SK-N-SH treated with all-trans-retinoic acid at 6 μM for 48 hours (cell line): ENCODE measurements at regions not wholly inside any gene's neighbourhood (a gene's known extent, or its start where the extent isn't known, plus 50 kb on each side); places are given as distances from the start of the nearest gene placed in this dataset.

Experiments used
- ATAC-seq: fragments of 200-7000 bp; cut with Tn5 transposase; 3 replicates; pipeline ENCODE4 v1.9.1; 2020; ENCODE audit warnings: mild to moderate bottlenecking, moderate library complexity
- ARNTL ChIP-seq: fragments of 450-650 bp; formaldehyde crosslinking; IDR thresholded peaks from 2 replicates; pipeline ENCODE4 v1.5.0; 2020; ENCODE audit warnings: low read depth, mild to moderate bottlenecking, moderate library complexity, borderline replicate concordance
- BACH2 ChIP-seq: fragments of 250-450 bp; sonication (Bioruptor Pico); IDR thresholded peaks from 2 replicates; pipeline ENCODE4 v1.9.0; 2021; ENCODE audit warnings: mild to moderate bottlenecking, borderline replicate concordance
- CSDC2 ChIP-seq: fragments of 250-450 bp; sonication (Bioruptor Pico); IDR thresholded peaks from 2 replicates; pipeline ENCODE4 v1.5.0; 2020; ENCODE audit warnings: mild to moderate bottlenecking, moderate library complexity
- ESRRG ChIP-seq: fragments of 250-450 bp; sonication (Bioruptor Pico); IDR thresholded peaks from 2 replicates; pipeline ENCODE4 v1.6.1; 2021; ENCODE audit warnings: mild to moderate bottlenecking
- GLIS3 ChIP-seq: fragments of 250-450 bp; sonication (Bioruptor Pico); IDR thresholded peaks from 2 replicates; pipeline ENCODE4 v1.5.0; 2020; ENCODE audit warnings: mild to moderate bottlenecking, moderate library complexity
- ISL1 ChIP-seq: fragments of 250-450 bp; sonication (Bioruptor Pico); IDR thresholded peaks from 2 replicates; pipeline ENCODE4 v2.1.2; 2022; ENCODE audit warnings: mild to moderate bottlenecking, moderate library complexity
- OSR1 ChIP-seq: fragments of 250-450 bp; sonication (Bioruptor Pico); IDR thresholded peaks from 2 replicates; pipeline ENCODE4 v1.8.0; 2022; ENCODE audit warnings: moderate library complexity, mild to moderate bottlenecking, inconsistent platforms
- RARB ChIP-seq: fragments of 250-450 bp; sonication (Bioruptor Pico); IDR thresholded peaks from 2 replicates; pipeline ENCODE4 v1.8.0; 2021; ENCODE audit warnings: mild to moderate bottlenecking, moderate library complexity
- TCF4 ChIP-seq: fragments of 250-450 bp; sonication (Bioruptor Pico); IDR thresholded peaks from 2 replicates; pipeline ENCODE4 v1.8.0; 2021; ENCODE audit warnings: mild to moderate bottlenecking, moderate library complexity, borderline replicate concordance
- TOX ChIP-seq: fragments of 250-450 bp; sonication (Bioruptor Pico); IDR thresholded peaks from 2 replicates; pipeline ENCODE4 v1.8.0; 2021; ENCODE audit warnings: mild to moderate bottlenecking, moderate library complexity, borderline replicate concordance
- ZC3H10 ChIP-seq: fragments of 250-450 bp; sonication (Bioruptor Pico); IDR thresholded peaks from 2 replicates; pipeline ENCODE4 v1.5.1; 2021; ENCODE audit warnings: mild to moderate bottlenecking, moderate library complexity
- ZFP3 ChIP-seq: fragments of 250-450 bp; sonication (Bioruptor Pico); IDR thresholded peaks from 2 replicates; pipeline ENCODE4 v1.5.0; 2020; ENCODE audit warnings: mild to moderate bottlenecking, moderate library complexity
- ZNF565 ChIP-seq: fragments of 450-650 bp; formaldehyde crosslinking; conservative IDR thresholded peaks from 2 replicates; pipeline ENCODE4 v1.5.0; 2020; ENCODE audit warnings: low read depth, mild to moderate bottlenecking, moderate library complexity
- ZNF70 ChIP-seq: fragments of 450-650 bp; formaldehyde crosslinking; IDR thresholded peaks from 2 replicates; pipeline ENCODE4 v1.5.0; 2020; ENCODE audit warnings: mild to moderate bottlenecking, moderate library complexity
- ZNF8 ChIP-seq: fragments of 450-650 bp; formaldehyde crosslinking; IDR thresholded peaks from 2 replicates; pipeline ENCODE4 v1.5.0; 2020; ENCODE audit warnings: mild to moderate bottlenecking, moderate library complexity
- TF ChIP-seq, protein P1 (sequence below): fragments of 250-450 bp; sonication (Bioruptor Pico); IDR thresholded peaks from 2 replicates; pipeline ENCODE4 v1.5.1; 2021; ENCODE audit warnings: mild to moderate bottlenecking, moderate library complexity
- TF ChIP-seq, protein P2 (sequence below): fragments of 250-450 bp; sonication (Bioruptor Pico); IDR thresholded peaks from 2 replicates; pipeline ENCODE4 v1.8.0; 2020; ENCODE audit warnings: mild to moderate bottlenecking, moderate library complexity, borderline replicate concordance
- TF ChIP-seq, protein P3 (sequence below): fragments of 250-450 bp; sonication (Bioruptor Pico); IDR thresholded peaks from 2 replicates; pipeline ENCODE4 v1.8.0; 2021; ENCODE audit warnings: low read depth, mild to moderate bottlenecking, moderate library complexity, borderline replicate concordance
- TF ChIP-seq, protein P4 (sequence below): fragments of 250-450 bp; sonication (Bioruptor Pico); IDR thresholded peaks from 2 replicates; pipeline ENCODE4 v1.5.1; 2020; ENCODE audit warnings: low read depth, mild to moderate bottlenecking, moderate library complexity
- TF ChIP-seq, protein P5 (sequence below): fragments of 250-450 bp; sonication (Bioruptor Pico); IDR thresholded peaks from 2 replicates; pipeline ENCODE4 v1.5.0; 2020; ENCODE audit warnings: mild to moderate bottlenecking, moderate library complexity

DNA sequence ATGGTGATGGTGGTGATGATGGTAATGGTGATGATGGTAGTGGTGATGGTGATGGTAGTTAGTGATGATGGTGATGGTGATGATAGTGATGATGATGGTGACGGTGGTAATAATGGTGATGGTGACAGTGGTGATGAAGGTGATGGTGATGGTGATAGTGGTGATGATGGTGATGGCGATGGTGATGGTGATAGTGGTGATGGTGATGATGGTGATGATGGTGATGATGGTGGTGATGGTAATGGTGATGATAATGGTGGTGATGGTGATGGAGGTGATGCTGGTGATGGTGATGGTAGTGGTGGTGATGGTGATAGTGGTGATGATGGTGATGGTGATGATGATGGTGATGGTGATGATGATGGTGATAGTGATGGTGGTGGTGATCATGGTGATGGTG is 148.7 kb upstream of the TNRC6C start (continued):
- TF ChIP-seq, protein P1, sequence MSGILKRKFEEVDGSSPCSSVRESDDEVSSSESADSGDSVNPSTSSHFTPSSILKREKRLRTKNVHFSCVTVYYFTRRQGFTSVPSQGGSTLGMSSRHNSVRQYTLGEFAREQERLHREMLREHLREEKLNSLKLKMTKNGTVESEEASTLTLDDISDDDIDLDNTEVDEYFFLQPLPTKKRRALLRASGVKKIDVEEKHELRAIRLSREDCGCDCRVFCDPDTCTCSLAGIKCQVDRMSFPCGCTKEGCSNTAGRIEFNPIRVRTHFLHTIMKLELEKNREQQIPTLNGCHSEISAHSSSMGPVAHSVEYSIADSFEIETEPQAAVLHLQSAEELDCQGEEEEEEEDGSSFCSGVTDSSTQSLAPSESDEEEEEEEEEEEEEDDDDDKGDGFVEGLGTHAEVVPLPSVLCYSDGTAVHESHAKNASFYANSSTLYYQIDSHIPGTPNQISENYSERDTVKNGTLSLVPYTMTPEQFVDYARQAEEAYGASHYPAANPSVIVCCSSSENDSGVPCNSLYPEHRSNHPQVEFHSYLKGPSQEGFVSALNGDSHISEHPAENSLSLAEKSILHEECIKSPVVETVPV, result no peak
- TF ChIP-seq ZNF8 (CRISPR knock-in tag), result no peak
- no peak for TF ChIP-seq TOX (CRISPR knock-in tag)
- TF ChIP-seq ESRRG (CRISPR knock-in tag), result no peak
- TF ChIP-seq ARNTL (CRISPR knock-in tag), result no peak
- no peak for TF ChIP-seq ZC3H10 (CRISPR knock-in tag)
- no peak for TF ChIP-seq ISL1
- TF ChIP-seq ZFP3 (CRISPR knock-in tag), result no peak

DNA sequence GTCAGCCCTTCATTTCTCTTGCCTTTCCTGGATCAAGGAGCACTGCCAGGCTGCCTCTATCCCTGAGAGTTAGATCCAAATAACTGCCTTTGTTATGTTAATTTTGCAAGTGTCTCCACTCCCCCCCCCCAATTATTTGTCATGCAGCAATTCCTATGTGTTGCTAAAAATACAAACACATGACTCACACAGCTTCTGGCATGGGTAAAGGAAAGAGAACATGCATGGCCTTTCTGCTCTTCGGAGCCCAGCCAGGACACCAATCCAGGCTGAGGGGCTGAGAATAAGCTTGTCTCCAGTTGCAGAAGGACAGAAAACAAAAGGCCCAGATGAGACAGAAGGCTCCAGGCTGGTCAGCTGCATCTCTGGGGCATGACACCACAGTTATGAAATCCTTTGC is 148.0 kb upstream of the TNRC6C start:
- TF ChIP-seq, protein P2, sequence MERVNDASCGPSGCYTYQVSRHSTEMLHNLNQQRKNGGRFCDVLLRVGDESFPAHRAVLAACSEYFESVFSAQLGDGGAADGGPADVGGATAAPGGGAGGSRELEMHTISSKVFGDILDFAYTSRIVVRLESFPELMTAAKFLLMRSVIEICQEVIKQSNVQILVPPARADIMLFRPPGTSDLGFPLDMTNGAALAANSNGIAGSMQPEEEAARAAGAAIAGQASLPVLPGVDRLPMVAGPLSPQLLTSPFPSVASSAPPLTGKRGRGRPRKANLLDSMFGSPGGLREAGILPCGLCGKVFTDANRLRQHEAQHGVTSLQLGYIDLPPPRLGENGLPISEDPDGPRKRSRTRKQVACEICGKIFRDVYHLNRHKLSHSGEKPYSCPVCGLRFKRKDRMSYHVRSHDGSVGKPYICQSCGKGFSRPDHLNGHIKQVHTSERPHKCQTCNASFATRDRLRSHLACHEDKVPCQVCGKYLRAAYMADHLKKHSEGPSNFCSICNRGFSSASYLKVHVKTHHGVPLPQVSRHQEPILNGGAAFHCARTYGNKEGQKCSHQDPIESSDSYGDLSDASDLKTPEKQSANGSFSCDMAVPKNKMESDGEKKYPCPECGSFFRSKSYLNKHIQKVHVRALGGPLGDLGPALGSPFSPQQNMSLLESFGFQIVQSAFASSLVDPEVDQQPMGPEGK, result no peak
- TF ChIP-seq OSR1 (CRISPR knock-in tag), result no peak
- TF ChIP-seq ARNTL (CRISPR knock-in tag), result no peak
- no peak for TF ChIP-seq CSDC2
- TF ChIP-seq ZNF8 (CRISPR knock-in tag), result no peak
- TF ChIP-seq BACH2, result no peak
- TF ChIP-seq RARB (CRISPR knock-in tag), result no peak
- TF ChIP-seq ZNF565 (CRISPR knock-in tag), result no peak
- TF ChIP-seq, protein P3, sequence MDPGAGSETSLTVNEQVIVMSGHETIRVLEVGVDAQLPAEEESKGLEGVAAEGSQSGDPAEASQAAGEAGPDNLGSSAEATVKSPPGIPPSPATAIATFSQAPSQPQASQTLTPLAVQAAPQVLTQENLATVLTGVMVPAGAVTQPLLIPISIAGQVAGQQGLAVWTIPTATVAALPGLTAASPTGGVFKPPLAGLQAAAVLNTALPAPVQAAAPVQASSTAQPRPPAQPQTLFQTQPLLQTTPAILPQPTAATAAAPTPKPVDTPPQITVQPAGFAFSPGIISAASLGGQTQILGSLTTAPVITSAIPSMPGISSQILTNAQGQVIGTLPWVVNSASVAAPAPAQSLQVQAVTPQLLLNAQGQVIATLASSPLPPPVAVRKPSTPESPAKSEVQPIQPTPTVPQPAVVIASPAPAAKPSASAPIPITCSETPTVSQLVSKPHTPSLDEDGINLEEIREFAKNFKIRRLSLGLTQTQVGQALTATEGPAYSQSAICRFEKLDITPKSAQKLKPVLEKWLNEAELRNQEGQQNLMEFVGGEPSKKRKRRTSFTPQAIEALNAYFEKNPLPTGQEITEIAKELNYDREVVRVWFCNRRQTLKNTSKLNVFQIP, result no peak
- TF ChIP-seq TOX (CRISPR knock-in tag), result no peak
- TF ChIP-seq, all 23 proteins: peak for 0
- peak; percentile 77 for ATAC-seq

DNA sequence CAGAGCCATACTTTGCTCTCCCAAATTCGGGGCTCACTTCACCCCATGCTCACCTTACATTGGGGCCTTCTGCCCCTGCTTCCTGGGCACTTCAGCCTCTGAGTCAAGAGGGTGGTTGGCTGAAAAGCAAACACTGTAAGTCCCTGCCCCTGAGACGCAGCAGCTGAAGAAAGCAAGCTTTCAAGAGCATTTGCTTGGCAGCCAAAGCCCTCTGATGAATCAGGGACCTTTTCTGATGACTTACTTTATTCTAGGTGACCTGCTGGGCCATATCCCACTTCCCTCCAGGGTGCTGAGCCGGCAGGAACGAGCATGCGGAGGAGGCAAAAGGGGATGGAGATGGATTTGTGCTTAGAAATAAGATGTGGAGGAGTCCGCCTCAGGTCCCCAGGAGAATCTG is 147.0 kb upstream of the TNRC6C start:
- peak; percentile 7; the same call in 2 of the 3 replicates for ATAC-seq
- TF ChIP-seq GLIS3, result no peak
- TF ChIP-seq BACH2, result no peak
- TF ChIP-seq, protein P4, sequence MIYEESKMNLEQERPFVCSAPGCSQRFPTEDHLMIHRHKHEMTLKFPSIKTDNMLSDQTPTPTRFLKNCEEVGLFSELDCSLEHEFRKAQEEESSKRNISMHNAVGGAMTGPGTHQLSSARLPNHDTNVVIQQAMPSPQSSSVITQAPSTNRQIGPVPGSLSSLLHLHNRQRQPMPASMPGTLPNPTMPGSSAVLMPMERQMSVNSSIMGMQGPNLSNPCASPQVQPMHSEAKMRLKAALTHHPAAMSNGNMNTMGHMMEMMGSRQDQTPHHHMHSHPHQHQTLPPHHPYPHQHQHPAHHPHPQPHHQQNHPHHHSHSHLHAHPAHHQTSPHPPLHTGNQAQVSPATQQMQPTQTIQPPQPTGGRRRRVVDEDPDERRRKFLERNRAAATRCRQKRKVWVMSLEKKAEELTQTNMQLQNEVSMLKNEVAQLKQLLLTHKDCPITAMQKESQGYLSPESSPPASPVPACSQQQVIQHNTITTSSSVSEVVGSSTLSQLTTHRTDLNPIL (CRISPR knock-in tag), result no peak
- TF ChIP-seq, protein P3, result no peak

DNA sequence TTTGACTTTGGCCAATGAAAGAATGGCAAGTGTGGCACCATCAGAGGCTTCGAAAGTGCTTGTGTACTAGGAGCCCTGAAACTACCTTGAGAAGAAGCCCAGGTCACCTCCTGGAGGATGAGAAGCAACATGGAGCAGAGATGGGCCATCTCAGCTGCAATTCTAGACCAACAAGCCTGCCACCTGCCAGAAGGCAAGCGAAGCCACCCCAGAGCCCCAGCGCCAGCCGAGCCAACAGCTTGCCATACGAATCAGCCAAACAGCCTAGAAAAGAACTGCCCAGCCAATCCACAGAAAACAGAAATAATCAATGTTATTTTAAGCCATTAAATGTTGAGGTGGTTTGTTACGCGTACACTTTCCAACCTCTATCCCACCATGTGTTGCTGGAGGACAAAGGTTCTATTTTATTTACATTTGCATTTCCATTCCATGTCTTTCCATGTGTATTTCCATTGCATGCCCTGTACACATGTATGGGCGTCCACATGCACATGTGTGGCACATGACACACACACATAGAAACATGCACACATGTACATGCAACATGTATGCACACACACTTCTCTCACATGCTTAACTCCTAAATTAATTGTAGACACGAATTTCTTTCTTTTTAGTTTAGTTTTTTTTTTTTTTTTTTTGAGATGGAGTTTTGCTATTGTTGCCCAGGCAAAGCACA is 144.3 kb upstream of the TNRC6C start:
- ATAC-seq, result no peak
- TF ChIP-seq TOX (CRISPR knock-in tag) (no peak), ZNF70 (CRISPR knock-in tag) (no peak), ZNF8 (CRISPR knock-in tag) (no peak), ARNTL (CRISPR knock-in tag) (no peak), ZC3H10 (CRISPR knock-in tag) (no peak), TCF4 (CRISPR knock-in tag) (no peak), OSR1 (CRISPR knock-in tag) (no peak), CSDC2 (no peak), ESRRG (CRISPR knock-in tag) (no peak)
- TF ChIP-seq, protein P5, sequence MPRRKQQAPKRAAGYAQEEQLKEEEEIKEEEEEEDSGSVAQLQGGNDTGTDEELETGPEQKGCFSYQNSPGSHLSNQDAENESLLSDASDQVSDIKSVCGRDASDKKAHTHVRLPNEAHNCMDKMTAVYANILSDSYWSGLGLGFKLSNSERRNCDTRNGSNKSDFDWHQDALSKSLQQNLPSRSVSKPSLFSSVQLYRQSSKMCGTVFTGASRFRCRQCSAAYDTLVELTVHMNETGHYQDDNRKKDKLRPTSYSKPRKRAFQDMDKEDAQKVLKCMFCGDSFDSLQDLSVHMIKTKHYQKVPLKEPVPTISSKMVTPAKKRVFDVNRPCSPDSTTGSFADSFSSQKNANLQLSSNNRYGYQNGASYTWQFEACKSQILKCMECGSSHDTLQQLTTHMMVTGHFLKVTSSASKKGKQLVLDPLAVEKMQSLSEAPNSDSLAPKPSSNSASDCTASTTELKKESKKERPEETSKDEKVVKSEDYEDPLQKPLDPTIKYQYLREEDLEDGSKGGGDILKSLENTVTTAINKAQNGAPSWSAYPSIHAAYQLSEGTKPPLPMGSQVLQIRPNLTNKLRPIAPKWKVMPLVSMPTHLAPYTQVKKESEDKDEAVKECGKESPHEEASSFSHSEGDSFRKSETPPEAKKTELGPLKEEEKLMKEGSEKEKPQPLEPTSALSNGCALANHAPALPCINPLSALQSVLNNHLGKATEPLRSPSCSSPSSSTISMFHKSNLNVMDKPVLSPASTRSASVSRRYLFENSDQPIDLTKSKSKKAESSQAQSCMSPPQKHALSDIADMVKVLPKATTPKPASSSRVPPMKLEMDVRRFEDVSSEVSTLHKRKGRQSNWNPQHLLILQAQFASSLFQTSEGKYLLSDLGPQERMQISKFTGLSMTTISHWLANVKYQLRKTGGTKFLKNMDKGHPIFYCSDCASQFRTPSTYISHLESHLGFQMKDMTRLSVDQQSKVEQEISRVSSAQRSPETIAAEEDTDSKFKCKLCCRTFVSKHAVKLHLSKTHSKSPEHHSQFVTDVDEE, result no peak
- TF ChIP-seq, protein P1, result no peak
- TF ChIP-seq, protein P3, result no peak
